ENCODE measurements at regions not wholly inside any gene's neighbourhood (a gene's known extent, or its start where the extent isn't known, plus 50 kb on each side); places are given as distances from the start of the nearest gene placed in this dataset.

DNA sequence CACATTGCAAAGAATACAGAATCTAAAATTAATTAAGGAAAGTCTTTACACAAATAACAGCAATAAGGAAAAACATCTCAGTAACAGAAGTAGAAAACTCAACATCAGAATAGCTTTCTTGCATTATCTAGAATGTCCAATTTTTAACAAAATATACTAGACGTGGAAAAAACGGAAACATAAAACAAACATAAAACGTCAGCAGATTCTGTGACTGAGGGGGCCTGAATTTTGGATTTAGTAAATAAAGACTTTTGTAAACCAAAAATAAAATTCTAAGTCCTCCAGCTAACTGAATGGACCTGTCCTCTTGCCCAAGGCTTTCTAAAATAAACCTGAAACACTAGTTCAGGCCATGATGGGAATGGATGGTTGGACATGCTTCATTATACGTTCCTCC, 773.5 kb upstream of the LRRTM1 start:
- TF ChIP-seq, protein P1, sequence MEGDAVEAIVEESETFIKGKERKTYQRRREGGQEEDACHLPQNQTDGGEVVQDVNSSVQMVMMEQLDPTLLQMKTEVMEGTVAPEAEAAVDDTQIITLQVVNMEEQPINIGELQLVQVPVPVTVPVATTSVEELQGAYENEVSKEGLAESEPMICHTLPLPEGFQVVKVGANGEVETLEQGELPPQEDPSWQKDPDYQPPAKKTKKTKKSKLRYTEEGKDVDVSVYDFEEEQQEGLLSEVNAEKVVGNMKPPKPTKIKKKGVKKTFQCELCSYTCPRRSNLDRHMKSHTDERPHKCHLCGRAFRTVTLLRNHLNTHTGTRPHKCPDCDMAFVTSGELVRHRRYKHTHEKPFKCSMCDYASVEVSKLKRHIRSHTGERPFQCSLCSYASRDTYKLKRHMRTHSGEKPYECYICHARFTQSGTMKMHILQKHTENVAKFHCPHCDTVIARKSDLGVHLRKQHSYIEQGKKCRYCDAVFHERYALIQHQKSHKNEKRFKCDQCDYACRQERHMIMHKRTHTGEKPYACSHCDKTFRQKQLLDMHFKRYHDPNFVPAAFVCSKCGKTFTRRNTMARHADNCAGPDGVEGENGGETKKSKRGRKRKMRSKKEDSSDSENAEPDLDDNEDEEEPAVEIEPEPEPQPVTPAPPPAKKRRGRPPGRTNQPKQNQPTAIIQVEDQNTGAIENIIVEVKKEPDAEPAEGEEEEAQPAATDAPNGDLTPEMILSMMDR (IDR thresholded peaks at IDR 0.05) = no peak
- TF ChIP-seq POLR2A (IDR thresholded peaks at IDR 0.05) = no peak

Measured in breast epithelium (tissue), 3 donors.